ENCODE measurements at regions not wholly inside any gene's neighbourhood (a gene's known extent, or its start where the extent isn't known, plus 50 kb on each side); places are given as distances from the start of the nearest gene placed in this dataset.

DNA sequence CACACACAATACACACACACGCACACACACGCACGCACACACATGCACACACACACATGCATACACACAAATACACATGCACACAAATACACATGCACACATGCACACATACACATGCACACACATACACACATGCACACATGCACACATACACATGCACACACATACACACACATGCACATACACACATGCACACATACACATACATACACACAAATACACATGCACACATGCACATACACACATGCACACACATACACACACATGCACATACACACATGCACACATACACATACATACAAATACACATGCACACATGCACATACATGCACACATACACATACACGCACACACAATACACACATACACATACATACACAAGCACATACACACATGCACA, 175.4 kb upstream of the RREB1 start:
- Histone ChIP-seq H3K4me3 (no peak overlapping the region), H3K79me2 (ENCODE audit: control insufficient read depth, insufficient read depth, low read length) (no peaks in the 10 kb centered on the region), H2AFZ (ENCODE audit: low read depth, low read length) (no peak overlapping the region), H3K9ac (ENCODE audit: insufficient read depth in 1 of 2, low read depth in 2 of 2, low read length in 2 of 2) (no peak overlapping the region), H3K4me1 (replicated peaks in 1 of 2; ENCODE audit: control insufficient read depth in 2 of 2, insufficient read depth in 2 of 2, low read length in 2 of 2) (peaks cover 7 to 19% of the 10 kb centered on the region in 2 experiments), H3K4me2 (ENCODE audit: insufficient read depth, low read length) (no peak overlapping the region), H3K36me3 (ENCODE audit: control insufficient read depth, insufficient read depth, low read length) (no peaks in the 10 kb centered on the region), H4K20me1 (replicated peaks; ENCODE audit: control insufficient read depth, insufficient read depth, low read length) (no peaks in the 10 kb centered on the region), H3K27me3 (ENCODE audit: control insufficient read depth in 2 of 2, insufficient read depth in 2 of 2, low read length in 2 of 2) (no peaks in the 10 kb centered on the region), H3K9me1 (ENCODE audit: control insufficient read depth, insufficient read depth, low read length) (no peaks in the 10 kb centered on the region), H3K27ac (ENCODE audit: extremely low read depth, low read depth, low read length) (no peak overlapping the region), H3K9me3 (replicated peaks; ENCODE audit: control insufficient read depth, insufficient read depth, low read depth, low read length) (no peaks in the 10 kb centered on the region)
- WGBS (ENCODE audit: insufficient coverage, low coverage, missing lambda C conversion rate), result 25% methylated on average over 2 of the region's 4 CpGs
- TF ChIP-seq POLR2H (tag; IDR thresholded peaks at IDR 0.05; ENCODE audit: low read depth), result no peak
- TF ChIP-seq ZNF77 (CRISPR knock-in tag; IDR thresholded peaks at IDR 0.05), result no peak
- no peak for TF ChIP-seq ZNF311 (CRISPR knock-in tag; IDR thresholded peaks at IDR 0.05)
- TF ChIP-seq ATF7 (IDR thresholded peaks at IDR 0.05), result no peak
- TF ChIP-seq SIN3A (IDR thresholded peaks at IDR 0.05; ENCODE audit: borderline replicate concordance in 2 of 2, control insufficient read depth in 1 of 2, low read depth in 2 of 2, low read length in 2 of 2), result no peak
- no peak for TF ChIP-seq ZNF274 (IDR thresholded peaks at IDR 0.05; ENCODE audit: borderline replicate concordance, low read depth, low read length)
- TF ChIP-seq, protein P1, sequence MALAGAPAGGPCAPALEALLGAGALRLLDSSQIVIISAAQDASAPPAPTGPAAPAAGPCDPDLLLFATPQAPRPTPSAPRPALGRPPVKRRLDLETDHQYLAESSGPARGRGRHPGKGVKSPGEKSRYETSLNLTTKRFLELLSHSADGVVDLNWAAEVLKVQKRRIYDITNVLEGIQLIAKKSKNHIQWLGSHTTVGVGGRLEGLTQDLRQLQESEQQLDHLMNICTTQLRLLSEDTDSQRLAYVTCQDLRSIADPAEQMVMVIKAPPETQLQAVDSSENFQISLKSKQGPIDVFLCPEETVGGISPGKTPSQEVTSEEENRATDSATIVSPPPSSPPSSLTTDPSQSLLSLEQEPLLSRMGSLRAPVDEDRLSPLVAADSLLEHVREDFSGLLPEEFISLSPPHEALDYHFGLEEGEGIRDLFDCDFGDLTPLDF (CRISPR knock-in tag; IDR thresholded peaks at IDR 0.05), result no peak
- no peak for TF ChIP-seq ZNF197 (CRISPR knock-in tag; IDR thresholded peaks at IDR 0.05; ENCODE audit: low read depth)
- TF ChIP-seq COPS2 (conservative IDR thresholded peaks at IDR 0.05), result no peak
- TF ChIP-seq ZNF146 (CRISPR knock-in tag; IDR thresholded peaks at IDR 0.05; ENCODE audit: unreplicated experiment), result no peak
- no peak for TF ChIP-seq POLR2A (conservative IDR thresholded peaks at IDR 0.05)
- TF ChIP-seq, protein P2, sequence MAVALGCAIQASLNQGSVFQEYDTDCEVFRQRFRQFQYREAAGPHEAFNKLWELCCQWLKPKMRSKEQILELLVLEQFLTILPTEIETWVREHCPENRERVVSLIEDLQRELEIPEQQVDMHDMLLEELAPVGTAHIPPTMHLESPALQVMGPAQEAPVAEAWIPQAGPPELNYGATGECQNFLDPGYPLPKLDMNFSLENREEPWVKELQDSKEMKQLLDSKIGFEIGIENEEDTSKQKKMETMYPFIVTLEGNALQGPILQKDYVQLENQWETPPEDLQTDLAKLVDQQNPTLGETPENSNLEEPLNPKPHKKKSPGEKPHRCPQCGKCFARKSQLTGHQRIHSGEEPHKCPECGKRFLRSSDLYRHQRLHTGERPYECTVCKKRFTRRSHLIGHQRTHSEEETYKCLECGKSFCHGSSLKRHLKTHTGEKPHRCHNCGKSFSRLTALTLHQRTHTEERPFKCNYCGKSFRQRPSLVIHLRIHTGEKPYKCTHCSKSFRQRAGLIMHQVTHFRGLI (CRISPR knock-in tag; IDR thresholded peaks at IDR 0.05), result no peak
- no peak for TF ChIP-seq ZSCAN32 (CRISPR knock-in tag; IDR thresholded peaks at IDR 0.05)
- TF ChIP-seq ZNF408 (CRISPR knock-in tag; IDR thresholded peaks at IDR 0.05; ENCODE audit: low read depth), result no peak
- TF ChIP-seq SNRNP70 (optimal IDR thresholded peaks at IDR 0.05; ENCODE audit: low read depth, low read length), result no peak
- no peak for TF ChIP-seq SRSF1 (IDR thresholded peaks at IDR 0.05; ENCODE audit: low read depth, low read length)
- DNase-seq (ENCODE audit: extremely low read depth in 1 of 4, low spot score in 3 of 4), result no peak
- intact Hi-C loops (cut with micrococcal nuclease), result no loop called here
- no peak for FAIRE-seq
- ATAC-seq, result no peak
- BruUV-seq (replicated peaks), result no TSS peak
- in situ Hi-C loops (cut with MboI), result no loop called here
- CTCF ChIA-PET (ENCODE audit: low intra/inter-chr PET ratio), result no interaction called here
- POLR2A ChIA-PET, result interaction anchor here (0.6 kb wide), 1 partner anchor 167 kb away, joined by 3 read pairs; no protein-coding TSS in a partner anchor

Data from K562 (cell line).